ENCODE measurements at regions not wholly inside any gene's neighbourhood (a gene's known extent, or its start where the extent isn't known, plus 50 kb on each side); places are given as distances from the start of the nearest gene placed in this dataset.

GRCh38 chr9:87259543-87260518, 237.8 kb upstream of the DAPK1 start:
- DNase-seq: no peak

GRCh38 chr9:87263291-87263690, 234.4 kb upstream of the DAPK1 start:
- no peak for DNase-seq

DNA sequence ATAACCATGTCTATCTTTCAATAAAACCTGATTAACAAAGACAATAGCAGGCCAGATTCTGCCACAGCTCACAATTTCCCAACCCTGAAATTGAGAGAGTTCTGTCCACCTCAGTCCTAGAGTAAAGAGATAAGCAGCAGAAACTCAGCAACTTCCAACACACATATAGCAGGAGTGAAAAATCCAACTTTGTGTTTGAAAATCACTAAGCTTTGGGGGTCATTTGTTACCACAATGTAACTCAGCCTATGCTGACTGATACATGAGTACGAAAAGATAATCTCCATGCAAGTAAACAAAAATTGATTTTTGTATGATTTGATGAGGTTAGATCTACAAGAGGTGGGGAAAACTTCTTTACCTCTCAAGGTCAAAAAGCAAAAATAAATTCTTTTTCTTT, 231.0 kb upstream of the DAPK1 start:
- DNase-seq: no peak

GRCh38 chr9:87267251-87268070, 230.2 kb upstream of the DAPK1 start:
- no peak for DNase-seq

DNA sequence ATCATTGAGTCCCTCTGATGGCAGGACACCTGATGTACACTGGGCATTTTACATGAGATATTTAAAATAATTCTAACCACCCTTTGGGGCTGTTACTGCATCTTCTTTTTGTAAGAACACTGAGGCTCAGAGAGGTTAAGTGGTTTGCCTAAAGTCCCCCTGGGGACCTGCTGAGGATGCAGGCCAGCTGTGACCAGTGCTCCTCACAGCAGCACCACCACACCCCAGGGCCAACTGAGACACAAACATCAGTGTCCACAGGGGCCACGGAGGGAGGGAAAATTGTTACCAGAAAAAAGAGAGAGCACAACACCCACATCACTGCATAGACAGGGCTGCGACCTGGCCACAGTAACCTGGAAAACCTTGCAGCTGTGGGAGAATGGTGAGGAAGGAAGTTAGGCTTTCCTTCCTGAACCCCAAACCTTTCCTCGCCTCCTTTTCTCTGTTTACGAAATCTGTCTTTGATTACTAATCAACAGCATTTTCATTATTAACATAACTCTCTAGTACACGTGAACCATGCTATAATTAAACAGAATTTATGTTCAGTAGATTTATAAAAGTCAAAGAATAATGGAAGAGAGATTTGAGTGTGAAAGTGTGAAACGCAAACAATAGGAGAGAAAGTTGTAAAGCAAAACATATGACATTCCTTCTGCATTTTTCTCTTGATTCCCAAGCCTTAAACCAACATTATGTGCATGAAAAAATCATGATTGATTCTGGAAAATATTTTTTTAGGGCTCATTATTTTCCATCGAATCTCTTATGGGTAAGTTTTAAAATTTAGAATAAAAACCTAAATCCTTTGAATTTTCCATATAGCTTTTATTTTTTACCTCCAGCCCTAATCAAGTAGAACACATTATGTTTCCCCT, 228.1 kb upstream of the DAPK1 start:
- DNase-seq: no peak

DNA sequence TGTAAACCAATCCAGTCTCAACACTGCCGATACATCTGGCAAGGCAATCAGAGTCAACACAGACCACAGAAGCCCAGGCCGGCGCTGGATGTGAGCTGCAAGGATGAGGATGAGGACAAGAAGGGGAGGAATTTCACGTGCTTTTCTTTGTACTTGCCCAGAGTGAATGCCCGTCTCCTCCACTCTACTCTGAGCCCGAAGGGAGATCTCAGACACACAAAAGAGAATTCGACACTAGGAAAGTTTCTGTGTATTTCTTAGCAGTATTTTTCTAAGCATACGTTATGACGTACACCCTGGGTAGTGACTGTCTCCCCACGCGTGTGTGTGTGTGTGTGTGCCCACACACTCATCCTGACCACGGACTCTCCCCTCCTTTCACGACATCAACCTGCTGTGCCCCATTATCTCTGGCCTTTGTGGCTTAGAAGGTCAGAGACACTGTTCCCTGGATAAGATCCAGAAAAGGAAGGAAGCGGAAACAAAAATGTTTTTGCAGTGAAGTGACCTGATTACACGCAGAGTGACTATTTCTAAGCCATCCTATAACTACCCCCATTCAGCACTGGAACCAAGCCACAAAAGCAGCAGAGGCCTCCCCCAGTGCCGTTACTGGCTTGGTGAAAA, 227.3 kb upstream of the DAPK1 start:
- DNase-seq: no peak

- DNase-seq: no peak
Measured at GRCh38 chr9:87270848-87271234, 226.8 kb upstream of the DAPK1 start.

DNA sequence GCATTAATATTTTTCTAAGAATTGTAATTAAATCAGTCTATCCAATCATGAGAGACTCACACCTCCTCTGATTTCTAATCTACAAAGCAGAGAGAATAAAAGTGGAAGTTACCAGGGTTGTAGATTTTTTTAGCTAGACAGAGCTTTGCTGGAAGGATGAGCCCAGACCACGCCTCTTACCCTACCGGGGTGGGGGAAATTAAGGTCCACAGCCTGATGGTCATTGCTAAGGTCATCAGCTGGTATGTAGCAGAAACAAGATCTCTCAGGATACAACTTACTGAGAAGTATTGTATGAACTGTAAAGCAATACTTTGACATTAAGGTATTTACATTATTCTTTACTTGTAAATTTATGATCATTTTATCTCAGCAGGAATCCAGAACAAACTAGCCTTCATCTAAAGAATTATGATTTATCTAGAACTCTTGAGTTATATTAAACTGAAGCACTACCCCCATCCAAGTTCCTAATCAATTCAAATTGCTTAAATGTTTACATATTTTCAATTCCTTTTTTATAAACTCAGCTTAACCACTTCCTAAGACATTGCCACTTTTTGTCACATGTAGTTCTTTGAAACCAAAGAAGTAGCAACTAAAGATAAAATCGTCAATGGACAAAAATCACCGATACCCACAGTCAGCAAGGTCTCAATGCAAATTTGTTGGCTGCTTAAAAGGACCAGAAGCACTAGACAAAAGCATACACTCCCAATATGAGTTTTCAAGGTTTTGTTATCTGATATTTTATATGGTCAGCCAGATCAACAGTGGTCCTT, 225.8 kb upstream of the DAPK1 start:
- DNase-seq: no peak

DNA sequence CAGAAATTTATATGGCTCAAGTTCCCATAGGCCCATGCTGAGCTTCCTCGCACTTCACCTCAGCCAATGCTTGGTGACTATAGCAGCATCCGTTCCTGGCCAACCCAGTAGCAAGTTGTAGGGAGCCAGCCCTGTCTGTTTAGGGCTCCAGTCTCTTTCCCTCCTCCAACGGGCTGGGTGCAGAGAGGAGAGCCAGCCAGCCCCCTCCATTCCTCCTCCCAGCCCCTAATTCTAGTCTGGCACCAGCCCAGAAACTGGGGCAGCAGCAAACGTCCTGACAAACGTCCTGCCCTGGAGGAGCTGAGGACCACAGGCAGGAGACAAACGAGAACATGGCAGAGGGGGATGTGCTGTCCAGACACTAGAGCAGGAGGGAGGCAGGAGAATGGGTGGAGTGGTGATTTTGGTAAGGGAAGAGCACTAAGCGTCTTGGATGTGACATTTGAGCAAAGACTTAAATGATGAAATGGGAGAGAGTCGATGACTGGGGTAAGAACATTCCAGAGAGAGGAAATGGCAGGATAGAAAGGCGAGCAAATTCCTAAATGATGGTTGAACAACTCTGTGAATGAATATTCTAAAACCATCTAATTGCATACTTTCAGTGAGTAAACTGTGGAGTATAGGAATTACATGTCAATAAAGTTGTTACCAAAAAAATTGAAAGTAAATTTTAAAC, 222.5 kb upstream of the DAPK1 start:
- DNase-seq: no peak

- DNase-seq: no peak
Measured at GRCh38 chr9:87276327-87276841, 221.3 kb upstream of the DAPK1 start.

- DNase-seq: no peak
Measured at GRCh38 chr9:87276851-87277261, 220.8 kb upstream of the DAPK1 start.

- no peak for DNase-seq
Measured at GRCh38 chr9:87277346-87277745, 220.3 kb upstream of the DAPK1 start.

DNA sequence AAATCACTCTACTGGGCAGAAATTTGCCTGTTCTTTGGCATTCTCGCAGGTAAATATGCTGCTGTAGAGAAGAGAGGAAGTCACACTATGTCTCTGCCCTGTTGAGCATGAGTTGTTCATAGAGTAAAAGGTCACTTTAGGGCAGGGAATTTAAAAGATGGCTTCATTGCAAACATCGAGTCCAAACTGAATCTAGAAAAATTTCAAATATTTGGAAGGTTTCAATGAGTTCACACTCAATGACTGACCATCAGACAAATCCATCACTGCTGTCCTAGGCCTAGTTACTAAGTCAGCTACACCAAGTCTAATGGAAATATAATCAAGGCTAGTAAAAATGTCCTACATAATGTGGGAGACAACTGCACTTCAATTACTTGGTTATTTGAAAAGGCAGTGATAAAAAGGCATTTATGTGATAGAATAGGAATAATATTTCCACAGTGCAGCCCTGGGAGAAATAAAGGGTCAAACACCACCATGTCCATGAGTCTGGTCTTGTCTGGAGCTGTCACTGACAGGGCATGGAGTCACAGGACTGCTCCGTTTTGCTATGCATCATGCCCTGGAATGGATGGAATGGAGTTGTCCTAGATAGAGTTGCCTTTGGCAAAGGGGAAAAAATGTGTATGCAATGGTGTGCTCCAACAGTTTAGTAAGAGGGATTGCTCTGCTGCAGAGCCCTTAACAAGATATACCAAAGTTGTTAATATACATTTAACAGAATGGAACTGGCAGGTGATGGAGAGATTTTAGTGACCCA, 218.5 kb upstream of the DAPK1 start:
- no peak for DNase-seq

DNA sequence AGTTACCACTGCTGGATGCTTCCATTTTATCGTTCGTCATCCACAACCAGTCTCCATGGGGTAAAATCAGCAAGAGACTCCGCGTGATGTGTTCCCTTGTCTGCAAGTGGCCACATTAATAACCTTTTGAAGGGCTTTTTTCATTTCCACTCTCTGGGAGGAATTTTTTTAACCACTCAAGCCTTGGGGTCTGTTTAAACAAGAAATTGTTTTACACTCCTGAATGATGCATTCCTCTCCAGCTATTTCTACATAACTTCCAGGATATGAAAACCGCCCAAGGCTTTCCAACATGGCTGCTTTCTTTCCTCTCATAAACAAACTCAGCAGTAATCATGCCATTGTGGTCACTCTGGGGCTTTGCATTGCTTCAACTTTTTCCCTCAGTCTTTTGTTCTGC, 217.2 kb upstream of the DAPK1 start:
- DNase-seq: no peak

DNA sequence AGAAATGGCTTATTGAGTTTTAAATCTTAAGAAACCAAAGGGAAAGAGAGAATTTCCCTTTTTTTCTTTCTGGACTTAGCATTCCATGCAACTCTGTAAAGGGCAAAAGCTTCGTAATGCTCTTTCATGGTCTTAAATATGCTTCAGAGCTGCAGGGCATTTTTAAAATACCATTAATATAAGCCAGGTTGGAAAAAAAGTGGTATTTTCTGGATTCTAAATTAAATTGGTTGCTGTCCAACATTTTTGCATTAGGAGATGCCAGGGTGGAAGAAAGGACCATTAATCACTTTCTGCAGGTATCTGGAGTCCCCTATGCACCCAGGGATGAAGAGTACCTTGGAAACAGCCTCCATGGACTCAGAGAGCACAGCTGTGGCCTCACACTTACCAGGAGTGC, 215.1 kb upstream of the DAPK1 start:
- no peak for DNase-seq

GRCh38 chr9:87283585-87283984, 214.1 kb upstream of the DAPK1 start:
- DNase-seq: no peak

DNA sequence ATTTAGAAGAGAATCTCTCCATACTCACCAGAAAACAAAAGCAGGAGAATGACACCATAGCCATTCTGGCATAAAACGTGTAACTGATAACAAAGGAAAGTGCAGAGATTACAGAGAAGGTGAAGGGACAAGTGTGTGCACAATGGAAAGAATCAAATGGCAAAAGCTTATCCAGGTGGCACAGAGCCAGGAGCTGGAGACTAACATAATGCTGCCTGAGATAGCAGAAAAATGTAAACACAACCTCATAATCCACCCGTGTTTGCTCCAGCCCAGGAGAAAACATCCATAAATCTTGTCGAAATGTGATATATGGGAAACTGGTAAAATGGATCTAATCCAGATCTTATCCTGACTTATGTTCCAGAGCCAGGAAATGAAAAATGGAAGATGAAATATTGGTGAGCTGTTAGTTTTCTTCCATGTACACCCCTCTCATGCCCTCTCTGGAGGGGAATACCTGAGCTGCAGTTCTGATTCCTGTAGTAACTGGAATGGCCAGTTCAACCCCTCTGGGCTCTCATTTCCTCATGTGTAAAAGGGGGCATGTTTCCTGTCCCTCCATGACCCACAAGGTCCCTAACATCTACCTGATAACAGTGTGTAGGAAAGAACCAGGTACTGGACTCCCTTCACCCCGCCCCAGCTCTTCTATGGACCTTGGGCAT, 212.3 kb upstream of the DAPK1 start:
- DNase-seq: no peak

DNA sequence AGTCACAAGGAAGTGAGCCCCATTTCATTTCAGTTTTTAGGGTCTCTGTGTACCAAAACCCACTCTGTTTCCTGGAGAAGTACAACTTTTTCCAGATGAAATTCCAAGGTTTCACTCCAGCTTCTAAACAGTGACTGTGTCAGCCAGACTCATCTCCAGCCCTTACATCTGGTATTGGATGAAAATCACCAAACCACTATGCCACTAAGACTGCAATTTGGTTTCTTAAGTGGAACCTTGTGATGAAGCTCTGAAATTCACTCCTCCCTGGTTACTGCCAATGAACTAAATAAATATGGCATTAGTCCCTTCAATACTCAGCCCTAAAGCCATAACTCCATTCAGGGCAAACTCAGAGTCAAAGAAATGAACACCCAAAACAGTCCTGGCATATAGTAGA, 211.2 kb upstream of the DAPK1 start:
- no peak for DNase-seq

Data from stimulated activated CD4-positive, alpha-beta T cell treated with anti-CD3 and anti-CD28 coated beads, Interleukin-15, amount 100 ng/mL, for 24 hours (primary cell).